GM12875 (cell line): ENCODE measurements at regions not wholly inside any gene's neighbourhood (a gene's known extent, or its start where the extent isn't known, plus 50 kb on each side); places are given as distances from the start of the nearest gene placed in this dataset.
"Not testable (repeated sequence)": the region's sequence is repeated elsewhere in the genome, so short reads cannot be mapped to it uniquely, and the experiment has no call there.

Experiments used
- H3K4me3 ChIP-seq: one replicate; pipeline ENCODE4 v1.5.1; 2011; ENCODE audit warnings: low read depth, low read length, control low read depth
- CTCF ChIP-seq: IDR thresholded peaks from 2 replicates; pipeline ENCODE4 v1.5.1; 2011; ENCODE audit warnings: low read depth, mild to moderate bottlenecking, control low read depth, inconsistent platforms, low read length, moderate library complexity, borderline replicate concordance; ENCODE audit not compliant: insufficient read depth

GRCh38 chr4:85018983-85019382, 52.5 kb upstream of the WDFY3 start:
- TF ChIP-seq CTCF = no peak
- no peak overlapping the region for H3K4me3 ChIP-seq

- no peak for TF ChIP-seq CTCF
- no peak overlapping the region for H3K4me3 ChIP-seq
These were observed 52.9 kb upstream of the WDFY3 start for GRCh38 chr4:85019411-85019810.

GRCh38 chr4:85024671-85025070, 58.2 kb upstream of the WDFY3 start:
- no peak overlapping the region for H3K4me3 ChIP-seq

DNA sequence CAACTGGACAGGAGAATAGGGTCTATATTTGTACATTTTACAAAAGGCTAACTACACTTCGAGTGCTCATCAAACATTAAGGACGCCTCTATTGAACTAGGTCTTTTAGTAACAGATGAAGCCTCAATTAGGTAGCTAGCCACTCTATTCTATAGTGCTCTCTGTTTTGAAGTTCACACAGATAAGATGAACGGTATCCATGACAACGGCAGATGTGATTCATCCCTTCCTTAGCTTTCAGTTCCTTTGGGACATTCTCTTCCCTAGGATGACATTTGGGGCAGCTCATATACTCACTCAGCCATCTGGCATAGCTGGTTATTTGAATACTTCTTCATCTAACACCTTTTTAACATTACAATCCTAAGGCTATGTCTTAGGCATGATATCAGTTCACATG, 62.4 kb upstream of the WDFY3 start:
- no peak overlapping the region for H3K4me3 ChIP-seq
- no peak for TF ChIP-seq CTCF

More at GRCh38 chr4:85024671-85025070, 58.2 kb upstream of the WDFY3 start:
- TF ChIP-seq CTCF = no peak

GRCh38 chr4:85029453-85029852, 63.0 kb upstream of the WDFY3 start:
- TF ChIP-seq CTCF = no peak
- H3K4me3 ChIP-seq = no peak overlapping the region

DNA sequence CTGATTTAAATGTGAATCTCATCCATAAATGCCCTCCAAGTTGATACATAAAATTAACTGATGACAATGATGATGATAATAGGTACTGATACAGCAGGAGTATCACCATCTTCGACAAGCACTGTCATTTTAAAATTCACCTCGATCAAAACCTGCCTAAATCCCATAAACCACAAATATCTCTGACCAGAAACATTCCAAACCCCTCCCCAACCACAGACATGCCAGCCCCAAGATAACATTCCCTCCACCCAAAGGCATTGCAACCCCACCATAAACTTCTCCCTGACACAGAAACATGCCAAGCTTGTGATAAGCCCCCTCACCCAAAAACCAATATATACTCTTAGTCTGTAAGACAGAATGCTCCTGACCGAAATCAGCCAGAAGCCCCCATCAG, 63.7 kb upstream of the WDFY3 start:
- H3K4me3 ChIP-seq = no peak overlapping the region
- TF ChIP-seq CTCF = no peak

GRCh38 chr4:85033838-85034237, 67.3 kb upstream of the WDFY3 start:
- H3K4me3 ChIP-seq = not testable (repeated sequence)

- H3K4me3 ChIP-seq = no peak overlapping the region
- TF ChIP-seq CTCF = no peak
These were observed 73.0 kb upstream of the WDFY3 start for GRCh38 chr4:85039526-85039925.

DNA sequence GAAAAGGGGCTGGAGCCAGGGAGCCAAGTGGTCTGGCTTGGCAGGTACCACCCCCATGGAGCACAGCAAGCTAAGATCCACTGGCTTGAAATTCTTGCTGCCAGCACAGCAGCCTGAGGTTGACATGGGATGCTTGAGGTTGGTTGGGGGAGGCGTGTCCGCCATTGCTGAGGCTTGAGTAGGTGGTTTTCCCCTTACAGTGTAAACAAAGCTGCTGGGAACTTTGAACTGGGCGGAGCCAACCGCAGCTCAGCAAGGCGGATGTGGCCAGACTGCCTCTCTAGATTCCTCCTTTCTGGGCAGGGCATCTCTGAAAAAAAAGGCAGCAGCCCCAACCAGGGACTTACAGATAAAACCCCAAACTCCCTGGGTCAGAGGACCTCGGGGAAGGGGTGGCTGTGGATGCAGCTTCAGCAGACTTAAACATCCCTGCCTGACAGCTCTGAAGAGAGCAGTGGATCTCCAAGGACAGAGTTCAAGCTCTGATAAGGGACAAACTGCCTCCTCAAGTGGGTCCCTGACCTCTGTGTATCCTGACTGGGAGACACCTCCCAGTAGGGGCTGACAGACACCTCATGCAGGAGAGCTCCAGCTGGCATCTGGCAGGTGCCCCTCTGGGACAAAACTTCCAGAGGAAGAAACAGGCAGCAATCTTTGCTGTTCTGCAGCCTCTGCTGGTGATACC, 77.5 kb upstream of the WDFY3 start:
- not testable (repeated sequence) for H3K4me3 ChIP-seq
